DOHH2 (cell line): ENCODE measurements at regions not wholly inside any gene's neighbourhood (a gene's known extent, or its start where the extent isn't known, plus 50 kb on each side); places are given as distances from the start of the nearest gene placed in this dataset.

Experiments used
- H3F3A ChIP-seq: fragments of 200-600 bp; sonication (generic), shearing (Covaris generic); 2 replicates; pipeline ENCODE4 v1.6.0; 2016; ENCODE audit warnings: antibody characterized with exemption, mild to moderate bottlenecking; ENCODE audit not compliant: control insufficient read depth, insufficient read depth
- H3K27ac ChIP-seq: fragments of 200-600 bp; sonication (generic); 2 replicates; pipeline ENCODE4 v1.5.1; 2014; ENCODE audit warnings: low read depth, mild to moderate bottlenecking, low read length, moderate library complexity
- H3K27me3 ChIP-seq: fragments of 200-600 bp; sonication (generic); 2 replicates; pipeline ENCODE4 v1.6.1; 2014; ENCODE audit warnings: mild to moderate bottlenecking, low read length, mixed read lengths; ENCODE audit not compliant: control insufficient read depth
- H3K36me3 ChIP-seq: fragments of 200-600 bp; sonication (generic); 2 replicates; pipeline ENCODE4 v1.6.1; 2014; ENCODE audit warnings: mild to moderate bottlenecking, low read length, moderate library complexity, mixed read lengths; ENCODE audit not compliant: control insufficient read depth
- H3K4me1 ChIP-seq: fragments of 200-600 bp; sonication (generic); 2 replicates; pipeline ENCODE4 v1.6.1; 2014; ENCODE audit warnings: mild to moderate bottlenecking, low read length, mixed read lengths; ENCODE audit not compliant: control insufficient read depth
- H3K4me2 ChIP-seq: fragments of 200-600 bp; sonication (generic); 2 replicates; pipeline ENCODE4 v1.6.0; 2014; ENCODE audit warnings: mild to moderate bottlenecking, low read length, moderate library complexity
- H3K4me3 ChIP-seq: fragments of 200-600 bp; sonication (generic); 2 replicates; pipeline ENCODE4 v1.5.1; 2014; ENCODE audit warnings: mild to moderate bottlenecking, low read length, mixed read lengths
- H3K79me2 ChIP-seq: fragments of 200-600 bp; sonication (generic); 2 replicates; pipeline ENCODE4 v1.6.1; 2014; ENCODE audit warnings: mild to moderate bottlenecking, low read length, mixed read lengths; ENCODE audit not compliant: control insufficient read depth
- H3K9me2 ChIP-seq: fragments of 200-600 bp; sonication (generic); replicated peaks from 2 replicates; pipeline ENCODE4 v1.6.1; 2014; ENCODE audit warnings: mild to moderate bottlenecking, low read length, mixed read lengths; ENCODE audit not compliant: control insufficient read depth
- H3K9me3 ChIP-seq: fragments of 200-600 bp; sonication (generic); 2 replicates; pipeline ENCODE4 v1.6.1; 2014; ENCODE audit warnings: antibody characterized with exemption, low read length, mixed read lengths; ENCODE audit not compliant: control insufficient read depth, insufficient read depth
- H4K20me1 ChIP-seq: fragments of 200-600 bp; sonication (generic); 2 replicates; pipeline ENCODE4 v1.6.0; 2014; ENCODE audit warnings: low read depth, mild to moderate bottlenecking, antibody characterized with exemption, low read length, moderate library complexity; ENCODE audit not compliant: control insufficient read depth, insufficient read depth
- CTCF ChIP-seq: fragments of 200-600 bp; sonication (generic); IDR thresholded peaks from one replicate; pipeline ENCODE4 v1.5.1; 2014; ENCODE audit warnings: antibody characterized with exemption, mild to moderate bottlenecking, low read depth, low read length; ENCODE audit not compliant: poor library complexity, severe bottlenecking
- EZH2phosphoT487 ChIP-seq: fragments of 200-600 bp; sonication (generic); IDR thresholded peaks from 2 replicates; pipeline ENCODE4 v1.6.1; 2017; ENCODE audit warnings: borderline replicate concordance, mild to moderate bottlenecking, antibody characterized with exemption, low read length, moderate library complexity, mixed read lengths

GRCh38 chr6:82597201-82597600 lies 233.6 kb downstream of the TPBG start:
- Histone ChIP-seq H4K20me1 (no peaks in the 10 kb centered on the region), H3K4me2 (no peak overlapping the region), H3K4me3 (no peak overlapping the region), H3K79me2 (no peaks in the 10 kb centered on the region), H3K4me1 (no peaks in the 10 kb centered on the region), H3F3A (no peaks in the 10 kb centered on the region), H3K36me3 (no peaks in the 10 kb centered on the region), H3K9me3 (no peaks in the 10 kb centered on the region), H3K9me2 (no peaks in the 10 kb centered on the region), H3K27me3 (no peaks in the 10 kb centered on the region), H3K27ac (no peak overlapping the region)
- TF ChIP-seq CTCF (no peak), EZH2phosphoT487 (no peak)

GRCh38 chr6:82602776-82603175 lies 239.2 kb downstream of the TPBG start:
- Histone ChIP-seq H4K20me1 (no peaks in the 10 kb centered on the region), H3K36me3 (no peaks in the 10 kb centered on the region), H3K9me2 (no peaks in the 10 kb centered on the region), H3K4me3 (no peak overlapping the region), H3F3A (no peaks in the 10 kb centered on the region), H3K4me2 (no peak overlapping the region), H3K27me3 (no peaks in the 10 kb centered on the region), H3K9me3 (no peaks in the 10 kb centered on the region), H3K4me1 (no peaks in the 10 kb centered on the region), H3K27ac (no peak overlapping the region), H3K79me2 (no peaks in the 10 kb centered on the region)
- TF ChIP-seq EZH2phosphoT487 (no peak), CTCF (no peak)

- Histone ChIP-seq H3K4me2 (no peak overlapping the region), H3K4me1 (no peaks in the 10 kb centered on the region), H3K9me2 (no peaks in the 10 kb centered on the region), H3K4me3 (no peak overlapping the region), H3K9me3 (no peaks in the 10 kb centered on the region), H3K27me3 (no peaks in the 10 kb centered on the region), H3K27ac (no peak overlapping the region), H4K20me1 (no peaks in the 10 kb centered on the region), H3K36me3 (no peaks in the 10 kb centered on the region), H3K79me2 (no peaks in the 10 kb centered on the region), H3F3A (no peaks in the 10 kb centered on the region)
- no peak for TF ChIP-seq CTCF
- no peak for TF ChIP-seq EZH2phosphoT487
Measured at GRCh38 chr6:82603871-82604270, 240.3 kb downstream of the TPBG start.
